SK-MEL-5 (cell line): ENCODE measurements at regions not wholly inside any gene's neighbourhood (a gene's known extent, or its start where the extent isn't known, plus 50 kb on each side); places are given as distances from the start of the nearest gene placed in this dataset.

Experiments used
- DNase-seq: peaks from one replicate; pipeline ENCODE4 v3.0.0-alpha.2; 2016; ENCODE audit warnings: low read depth, low spot score
- in situ Hi-C: cut with HindIII; loops from 2 replicates; pipeline ENCODE4 v1.10.0; 2016; ENCODE audit warnings: low sequenced_read_pairs, high pct_unique_total_duplicates, low pct_unique_long_range_greater_than_20kb

DNA sequence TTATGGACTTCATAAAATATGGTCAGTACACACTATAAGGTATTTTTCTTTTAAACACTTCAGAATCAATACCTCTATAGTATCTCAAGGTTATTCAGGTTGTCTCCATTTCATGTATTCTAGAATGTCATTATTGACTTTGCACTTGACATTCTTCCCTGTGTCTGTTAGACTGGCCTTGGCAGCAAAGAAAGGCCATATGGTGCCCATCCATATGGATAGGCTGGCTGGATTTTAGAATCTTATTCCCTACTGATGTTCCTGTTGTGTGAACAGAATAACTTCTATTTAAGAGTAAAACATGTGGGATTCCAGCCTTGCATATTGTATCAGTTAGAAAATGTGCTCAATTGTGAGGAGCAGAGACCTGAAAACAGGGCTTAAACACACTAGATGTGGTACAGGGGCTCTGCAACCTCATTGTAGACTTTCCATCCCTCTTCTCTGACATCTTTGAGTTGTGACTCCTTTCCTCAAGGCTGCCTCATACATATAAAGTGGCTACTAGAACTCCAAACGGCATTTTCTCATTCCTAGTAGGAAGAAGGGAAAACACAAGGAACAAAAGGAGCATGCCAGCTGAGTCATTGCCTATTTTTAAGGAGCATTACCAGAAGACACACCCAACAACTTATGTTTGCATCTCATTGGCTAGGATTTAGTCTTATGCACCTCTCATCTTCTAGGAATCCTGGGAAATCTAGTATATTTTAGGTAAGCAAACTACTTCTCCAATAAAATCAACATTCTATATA is 221.2 kb upstream of the TMPO start:
- in situ Hi-C loops: no loop called here
- DNase-seq: no peak

GRCh38 chr12:98295681-98296080 is 219.7 kb upstream of the TMPO start:
- in situ Hi-C loops: no loop called here
- no peak for DNase-seq

DNA sequence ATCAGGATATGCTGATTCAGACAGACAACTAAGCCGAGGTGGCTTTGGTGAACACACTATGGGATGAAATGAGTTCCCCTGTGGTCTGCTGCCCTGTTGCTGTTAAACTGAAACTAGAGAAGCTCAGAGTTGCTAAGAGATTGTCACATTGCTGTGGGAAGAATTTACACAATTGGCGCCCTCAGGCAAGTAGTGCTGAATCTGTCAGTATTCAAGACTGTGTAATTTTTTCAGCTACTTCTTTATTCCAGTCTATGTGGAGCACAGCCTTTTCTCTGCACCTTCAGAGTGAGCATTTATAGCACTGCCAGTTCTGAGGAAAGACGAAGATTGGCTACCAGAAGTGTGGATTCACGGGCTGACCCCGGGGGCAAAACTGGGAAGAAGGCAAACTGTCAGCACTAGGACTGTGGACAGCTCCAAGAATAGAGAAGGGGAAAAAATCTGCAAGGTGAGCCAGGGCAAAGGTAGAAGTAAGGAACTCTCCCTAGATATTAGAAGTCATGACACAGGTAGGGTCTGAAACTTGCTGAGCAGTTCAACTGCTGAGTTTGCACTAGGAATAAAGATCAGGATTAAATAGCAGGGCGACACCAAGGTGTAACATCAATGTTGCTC is 218.8 kb upstream of the TMPO start:
- in situ Hi-C loops: no loop called here
- DNase-seq: no peak

GRCh38 chr12:98297538-98297937 is 217.9 kb upstream of the TMPO start:
- no peak for DNase-seq
- in situ Hi-C loops: no loop called here

- DNase-seq: no peak
- in situ Hi-C loops: no loop called here
These were observed 207.2 kb upstream of the TMPO start for GRCh38 chr12:98308141-98308540.

- no peak for DNase-seq
- in situ Hi-C loops: no loop called here
These were observed 197.2 kb upstream of the TMPO start for GRCh38 chr12:98317939-98318899.

- in situ Hi-C loops: no loop called here
- DNase-seq: no peak
These were observed 195.5 kb upstream of the TMPO start for GRCh38 chr12:98319716-98320425.

DNA sequence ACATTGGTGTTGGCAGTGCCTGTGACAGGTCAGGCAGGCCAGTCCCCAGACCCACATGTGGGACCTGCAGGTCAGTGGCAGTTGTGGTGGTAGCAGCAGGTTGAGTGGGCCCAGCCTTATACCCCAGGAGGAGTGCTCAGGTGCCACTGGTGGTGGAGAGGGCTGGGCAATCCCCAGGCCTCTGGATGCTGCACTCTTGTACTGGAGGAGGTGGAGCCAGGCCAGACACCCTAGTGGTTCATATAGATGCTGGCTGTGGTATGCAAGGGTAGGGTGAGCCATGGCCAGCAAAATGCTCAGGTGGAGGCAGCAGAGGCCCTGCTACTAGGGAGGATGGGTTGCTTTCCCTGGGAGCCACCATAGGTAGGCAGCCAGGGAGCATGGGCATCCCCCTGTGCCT is 190.4 kb upstream of the TMPO start:
- in situ Hi-C loops: no loop called here

DNA sequence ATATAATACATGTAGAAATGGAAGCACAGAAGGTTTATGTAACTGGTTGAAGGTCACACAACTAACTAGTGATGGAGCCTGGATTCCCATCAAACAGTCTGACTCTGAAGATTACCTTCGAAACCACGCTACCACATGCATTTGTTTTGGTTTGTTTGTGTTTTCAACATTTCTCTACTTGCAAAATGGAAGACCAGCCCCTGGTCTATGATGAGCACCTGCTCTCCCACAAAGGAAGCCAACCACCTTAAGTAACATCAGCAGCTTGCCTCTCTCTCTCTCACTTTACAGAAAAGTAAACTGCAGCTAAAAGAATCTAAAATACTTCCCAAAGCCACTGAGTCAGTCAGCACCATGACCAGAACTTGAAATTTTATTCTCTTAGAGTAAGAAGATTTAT is 186.9 kb upstream of the TMPO start:
- DNase-seq: no peak
- in situ Hi-C loops: no loop called here

More for the DNA sequence above, 190.4 kb upstream of the TMPO start:
- DNase-seq: no peak

DNA sequence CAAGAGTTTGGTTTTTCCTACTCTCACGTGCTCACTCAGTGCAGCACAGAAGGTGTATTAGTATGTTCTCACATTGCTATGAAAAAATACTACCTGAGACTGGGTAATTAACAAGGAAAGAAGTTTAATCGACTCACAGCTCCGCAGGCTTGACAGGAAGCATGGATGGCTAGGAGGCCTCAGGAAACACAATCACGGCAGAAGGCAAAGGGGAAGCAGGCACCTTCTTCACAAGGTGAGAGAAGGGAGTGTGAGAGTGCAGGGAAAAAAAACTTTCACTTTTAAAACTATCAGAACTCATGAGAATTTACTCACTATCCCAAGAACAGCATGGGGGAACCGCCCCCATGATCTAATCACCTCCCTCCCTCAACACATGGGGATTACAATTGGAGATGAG is 185.8 kb upstream of the TMPO start:
- DNase-seq: no peak
- in situ Hi-C loops: no loop called here

DNA sequence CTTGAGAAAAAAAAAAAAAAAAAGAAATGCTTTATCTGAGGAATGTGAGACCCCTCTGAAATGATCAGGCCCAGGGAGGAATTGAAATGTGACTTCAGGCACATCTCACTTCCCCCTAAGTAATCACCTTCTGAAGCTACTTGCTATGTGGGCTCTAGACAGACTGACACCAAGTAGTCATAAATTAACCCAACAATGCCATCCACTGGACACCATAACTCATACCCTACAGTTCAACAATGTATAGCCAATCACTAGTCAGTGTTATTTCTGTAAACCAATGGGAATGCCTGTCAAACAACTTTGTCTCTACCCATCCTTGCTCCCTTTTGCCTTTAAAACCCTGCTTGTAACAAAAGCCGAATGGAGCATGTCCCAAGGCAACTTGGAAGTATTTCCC is 182.7 kb upstream of the TMPO start:
- DNase-seq: peak; percentile 22
- in situ Hi-C loops: no loop called here

GRCh38 chr12:98334768-98335167 is 180.6 kb upstream of the TMPO start:
- DNase-seq: no peak
- in situ Hi-C loops: no loop called here

DNA sequence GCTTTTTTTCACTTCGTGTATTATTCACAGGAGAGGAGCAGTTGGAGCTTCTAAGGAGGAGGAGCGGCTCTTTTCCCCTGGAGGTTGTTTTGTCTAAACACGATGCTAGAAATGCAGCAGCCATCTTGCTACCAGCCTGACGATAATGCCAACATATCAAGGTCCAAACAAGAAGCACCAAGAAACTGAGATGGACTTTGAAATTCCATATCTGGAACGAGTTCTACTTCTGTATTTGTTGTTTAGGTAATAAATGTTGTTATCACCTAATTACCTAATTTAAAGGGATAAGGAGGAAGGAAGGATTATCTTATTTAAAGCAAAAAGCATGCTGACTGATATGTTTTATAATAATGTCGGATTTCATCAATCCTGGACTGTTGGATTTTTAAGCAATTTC is 174.4 kb upstream of the TMPO start:
- in situ Hi-C loops: no loop called here
- DNase-seq: no peak

- no peak for DNase-seq
- in situ Hi-C loops: no loop called here
These were observed 173.7 kb upstream of the TMPO start for GRCh38 chr12:98341732-98342131.

DNA sequence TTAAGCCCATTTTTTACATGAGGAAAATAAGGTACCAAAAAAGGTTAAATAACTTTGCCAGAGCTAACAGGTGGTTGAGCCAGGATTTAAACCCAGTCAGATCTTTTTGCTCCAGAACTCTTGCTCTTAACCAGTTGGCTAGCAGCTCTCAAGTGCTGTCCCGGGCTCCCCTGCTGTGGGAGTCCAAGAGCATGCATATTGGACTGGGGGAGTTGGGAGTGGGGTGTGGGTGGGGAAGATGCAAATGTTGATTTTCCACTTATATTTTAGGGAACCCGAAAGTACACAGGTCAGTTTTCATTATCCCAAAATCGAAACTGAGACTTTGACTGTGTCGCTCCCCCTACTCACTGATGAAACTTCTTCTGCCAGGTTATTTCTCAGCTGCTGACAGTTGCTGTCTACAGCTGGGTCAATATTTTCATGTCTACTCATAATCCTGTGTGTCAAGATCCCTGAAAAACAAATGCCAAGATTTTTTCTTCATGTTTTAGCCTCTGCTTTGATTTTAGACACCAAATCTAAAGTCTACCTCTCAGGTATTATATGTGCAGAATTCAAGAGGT is 172.3 kb upstream of the TMPO start:
- in situ Hi-C loops: no loop called here
- no peak for DNase-seq

DNA sequence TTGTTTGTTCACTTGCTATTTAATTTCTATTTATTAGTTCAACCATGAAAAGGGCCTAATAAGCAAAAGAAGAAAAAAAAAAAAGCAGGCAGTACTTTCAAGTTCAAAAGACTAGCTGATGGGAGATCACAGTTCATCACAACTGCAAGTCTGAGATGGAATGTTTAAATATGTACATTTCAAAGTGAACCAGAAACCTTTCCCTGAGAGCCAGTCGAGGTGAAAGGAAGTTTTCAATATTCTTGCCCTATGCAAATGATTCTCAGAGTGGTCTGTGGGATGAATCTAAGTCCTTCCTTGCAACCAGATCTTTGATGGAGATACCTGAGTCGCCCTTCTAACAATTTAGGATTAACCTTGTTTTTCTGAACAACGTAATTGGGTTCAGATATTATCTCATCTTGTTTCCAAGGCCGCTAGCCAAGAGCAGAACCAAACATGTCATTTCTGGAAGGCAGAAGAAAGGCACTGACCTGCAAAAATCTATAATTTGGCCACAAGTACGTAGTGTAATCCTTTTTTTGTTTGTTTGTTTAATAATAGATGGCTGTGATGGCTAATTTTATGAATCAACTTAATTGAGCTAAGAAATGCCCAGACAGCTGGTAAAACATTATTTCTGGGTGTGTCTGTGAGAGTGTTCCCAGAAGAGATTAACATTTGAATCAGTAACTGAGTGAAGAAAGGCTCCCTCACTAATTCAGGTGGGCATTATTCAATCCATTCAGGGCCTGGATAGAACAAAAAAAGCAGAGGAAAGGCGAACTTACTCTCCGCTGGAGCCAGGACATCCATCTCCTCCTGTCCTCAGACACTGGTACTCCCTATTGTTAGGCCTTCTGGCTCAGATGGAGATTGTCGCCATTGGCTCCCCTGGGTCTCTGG is 171.1 kb upstream of the TMPO start:
- DNase-seq: no peak
- in situ Hi-C loops: no loop called here
